Panc1 (cell line): ENCODE measurements at regions not wholly inside any gene's neighbourhood (a gene's known extent, or its start where the extent isn't known, plus 50 kb on each side); places are given as distances from the start of the nearest gene placed in this dataset.

Experiments used
- SIN3A ChIP-seq: IDR thresholded peaks from 2 replicates; pipeline ENCODE4 v1.6.1; 2012; ENCODE audit warnings: low read depth, mild to moderate bottlenecking, low read length, moderate library complexity, borderline replicate concordance; ENCODE audit not compliant: insufficient read depth
- TF ChIP-seq, protein P1 (sequence below): fragments of 450-650 bp; IDR thresholded peaks from 2 replicates; pipeline ENCODE4 v1.5.1; 2017; ENCODE audit warnings: mild to moderate bottlenecking
- TF ChIP-seq, protein P2 (sequence below), 2 experiments: IDR thresholded peaks; 2 replicates each; pipeline ENCODE4 v1.6.1; 2011 to 2012; ENCODE audit warnings: low read depth in 2 of 2, control low read depth in 1 of 2, low read length in 1 of 2, mild to moderate bottlenecking in 1 of 2, moderate library complexity in 1 of 2; ENCODE audit not compliant: insufficient read depth in 1 of 2

DNA sequence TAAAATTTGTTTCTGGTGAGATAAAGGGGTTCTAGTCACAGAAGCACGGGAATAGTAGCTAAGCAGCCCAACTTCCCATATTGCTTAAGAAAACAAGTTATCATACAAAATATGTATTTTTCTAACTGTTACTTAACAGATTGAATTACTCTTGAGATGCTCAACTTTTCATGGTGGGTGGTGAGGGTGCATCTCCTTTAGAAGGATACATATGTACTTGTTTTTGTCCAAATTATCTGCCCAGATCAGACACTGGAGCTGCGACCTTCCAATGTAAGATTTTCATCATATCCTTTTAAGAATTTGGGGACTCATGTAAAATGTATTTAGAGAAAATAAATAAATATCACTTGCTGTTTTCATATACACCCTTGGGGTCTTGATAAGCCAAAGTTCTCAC is 252.2 kb upstream of the SOX2 start:
- TF ChIP-seq, protein P1, sequence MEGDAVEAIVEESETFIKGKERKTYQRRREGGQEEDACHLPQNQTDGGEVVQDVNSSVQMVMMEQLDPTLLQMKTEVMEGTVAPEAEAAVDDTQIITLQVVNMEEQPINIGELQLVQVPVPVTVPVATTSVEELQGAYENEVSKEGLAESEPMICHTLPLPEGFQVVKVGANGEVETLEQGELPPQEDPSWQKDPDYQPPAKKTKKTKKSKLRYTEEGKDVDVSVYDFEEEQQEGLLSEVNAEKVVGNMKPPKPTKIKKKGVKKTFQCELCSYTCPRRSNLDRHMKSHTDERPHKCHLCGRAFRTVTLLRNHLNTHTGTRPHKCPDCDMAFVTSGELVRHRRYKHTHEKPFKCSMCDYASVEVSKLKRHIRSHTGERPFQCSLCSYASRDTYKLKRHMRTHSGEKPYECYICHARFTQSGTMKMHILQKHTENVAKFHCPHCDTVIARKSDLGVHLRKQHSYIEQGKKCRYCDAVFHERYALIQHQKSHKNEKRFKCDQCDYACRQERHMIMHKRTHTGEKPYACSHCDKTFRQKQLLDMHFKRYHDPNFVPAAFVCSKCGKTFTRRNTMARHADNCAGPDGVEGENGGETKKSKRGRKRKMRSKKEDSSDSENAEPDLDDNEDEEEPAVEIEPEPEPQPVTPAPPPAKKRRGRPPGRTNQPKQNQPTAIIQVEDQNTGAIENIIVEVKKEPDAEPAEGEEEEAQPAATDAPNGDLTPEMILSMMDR: no peak
- TF ChIP-seq, protein P2, sequence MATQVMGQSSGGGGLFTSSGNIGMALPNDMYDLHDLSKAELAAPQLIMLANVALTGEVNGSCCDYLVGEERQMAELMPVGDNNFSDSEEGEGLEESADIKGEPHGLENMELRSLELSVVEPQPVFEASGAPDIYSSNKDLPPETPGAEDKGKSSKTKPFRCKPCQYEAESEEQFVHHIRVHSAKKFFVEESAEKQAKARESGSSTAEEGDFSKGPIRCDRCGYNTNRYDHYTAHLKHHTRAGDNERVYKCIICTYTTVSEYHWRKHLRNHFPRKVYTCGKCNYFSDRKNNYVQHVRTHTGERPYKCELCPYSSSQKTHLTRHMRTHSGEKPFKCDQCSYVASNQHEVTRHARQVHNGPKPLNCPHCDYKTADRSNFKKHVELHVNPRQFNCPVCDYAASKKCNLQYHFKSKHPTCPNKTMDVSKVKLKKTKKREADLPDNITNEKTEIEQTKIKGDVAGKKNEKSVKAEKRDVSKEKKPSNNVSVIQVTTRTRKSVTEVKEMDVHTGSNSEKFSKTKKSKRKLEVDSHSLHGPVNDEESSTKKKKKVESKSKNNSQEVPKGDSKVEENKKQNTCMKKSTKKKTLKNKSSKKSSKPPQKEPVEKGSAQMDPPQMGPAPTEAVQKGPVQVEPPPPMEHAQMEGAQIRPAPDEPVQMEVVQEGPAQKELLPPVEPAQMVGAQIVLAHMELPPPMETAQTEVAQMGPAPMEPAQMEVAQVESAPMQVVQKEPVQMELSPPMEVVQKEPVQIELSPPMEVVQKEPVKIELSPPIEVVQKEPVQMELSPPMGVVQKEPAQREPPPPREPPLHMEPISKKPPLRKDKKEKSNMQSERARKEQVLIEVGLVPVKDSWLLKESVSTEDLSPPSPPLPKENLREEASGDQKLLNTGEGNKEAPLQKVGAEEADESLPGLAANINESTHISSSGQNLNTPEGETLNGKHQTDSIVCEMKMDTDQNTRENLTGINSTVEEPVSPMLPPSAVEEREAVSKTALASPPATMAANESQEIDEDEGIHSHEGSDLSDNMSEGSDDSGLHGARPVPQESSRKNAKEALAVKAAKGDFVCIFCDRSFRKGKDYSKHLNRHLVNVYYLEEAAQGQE (IDR thresholded peaks at IDR 0.05; ENCODE audit: insufficient read depth in 1 of 2, low read depth in 2 of 2, low read length in 1 of 2): no peak
- TF ChIP-seq SIN3A: no peak
